NB4 (cell line): ENCODE measurements at regions not wholly inside any gene's neighbourhood (a gene's known extent, or its start where the extent isn't known, plus 50 kb on each side); places are given as distances from the start of the nearest gene placed in this dataset.

Source experiments
- MYC ChIP-seq: IDR thresholded peaks from 2 replicates; pipeline ENCODE4 v1.6.1; 2011; ENCODE audit warnings: low read depth, low read length
- POLR2A ChIP-seq: IDR thresholded peaks from 2 replicates; pipeline ENCODE4 v1.6.1; 2011; ENCODE audit warnings: mild to moderate bottlenecking; ENCODE audit not compliant: insufficient read length; ENCODE audit errors: extremely low read depth
- TF ChIP-seq, protein P1 (sequence below): IDR thresholded peaks from one replicate; pipeline ENCODE4 v1.5.1; 2012; ENCODE audit warnings: low read depth, low read length
- TF ChIP-seq, protein P2 (sequence below): IDR thresholded peaks from 2 replicates; pipeline ENCODE4 v1.6.1; 2011; ENCODE audit warnings: low read depth, low read length

DNA sequence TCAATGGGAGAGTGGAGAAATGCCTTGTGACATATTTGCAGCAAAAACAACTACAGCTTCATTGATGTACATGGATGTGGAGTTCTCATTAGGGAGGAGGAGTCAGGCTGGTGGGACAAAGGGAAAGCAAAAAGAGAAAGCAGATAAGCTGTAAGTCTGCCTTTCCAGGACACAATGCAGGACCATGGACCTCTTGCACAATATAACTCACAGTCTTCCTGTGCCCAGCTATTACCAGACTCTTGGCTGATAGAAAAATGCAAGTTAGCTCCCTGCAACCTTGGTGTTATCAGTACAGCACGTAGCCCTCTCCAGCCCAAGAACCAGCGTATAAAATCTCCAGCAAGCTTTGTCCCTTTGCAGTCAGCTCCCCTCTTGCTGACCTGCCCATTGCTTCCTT is 232.3 kb downstream of the NFATC2 start:
- TF ChIP-seq, protein P1, sequence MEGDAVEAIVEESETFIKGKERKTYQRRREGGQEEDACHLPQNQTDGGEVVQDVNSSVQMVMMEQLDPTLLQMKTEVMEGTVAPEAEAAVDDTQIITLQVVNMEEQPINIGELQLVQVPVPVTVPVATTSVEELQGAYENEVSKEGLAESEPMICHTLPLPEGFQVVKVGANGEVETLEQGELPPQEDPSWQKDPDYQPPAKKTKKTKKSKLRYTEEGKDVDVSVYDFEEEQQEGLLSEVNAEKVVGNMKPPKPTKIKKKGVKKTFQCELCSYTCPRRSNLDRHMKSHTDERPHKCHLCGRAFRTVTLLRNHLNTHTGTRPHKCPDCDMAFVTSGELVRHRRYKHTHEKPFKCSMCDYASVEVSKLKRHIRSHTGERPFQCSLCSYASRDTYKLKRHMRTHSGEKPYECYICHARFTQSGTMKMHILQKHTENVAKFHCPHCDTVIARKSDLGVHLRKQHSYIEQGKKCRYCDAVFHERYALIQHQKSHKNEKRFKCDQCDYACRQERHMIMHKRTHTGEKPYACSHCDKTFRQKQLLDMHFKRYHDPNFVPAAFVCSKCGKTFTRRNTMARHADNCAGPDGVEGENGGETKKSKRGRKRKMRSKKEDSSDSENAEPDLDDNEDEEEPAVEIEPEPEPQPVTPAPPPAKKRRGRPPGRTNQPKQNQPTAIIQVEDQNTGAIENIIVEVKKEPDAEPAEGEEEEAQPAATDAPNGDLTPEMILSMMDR, result no peak
- TF ChIP-seq POLR2A (no peak), MYC (no peak)
- TF ChIP-seq, protein P2, sequence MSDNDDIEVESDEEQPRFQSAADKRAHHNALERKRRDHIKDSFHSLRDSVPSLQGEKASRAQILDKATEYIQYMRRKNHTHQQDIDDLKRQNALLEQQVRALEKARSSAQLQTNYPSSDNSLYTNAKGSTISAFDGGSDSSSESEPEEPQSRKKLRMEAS, result no peak
